BLaER1 (cell line): ENCODE measurements at regions not wholly inside any gene's neighbourhood (a gene's known extent, or its start where the extent isn't known, plus 50 kb on each side); places are given as distances from the start of the nearest gene placed in this dataset.
A peak's percentile ranks its signal among the peaks of the same experiment; 100 is the strongest.

Experiments
- H3K27ac ChIP-seq: shearing (Covaris generic); formaldehyde crosslinking; 2 replicates; pipeline ENCODE4 v1.8.1; 2022
- H3K27me3 ChIP-seq: shearing (Covaris generic); formaldehyde crosslinking; 2 replicates; pipeline ENCODE4 v1.8.1; 2022
- H3K36me3 ChIP-seq: shearing (Covaris generic); formaldehyde crosslinking; 2 replicates; pipeline ENCODE4 v1.8.1; 2022
- H3K4me1 ChIP-seq: shearing (Covaris generic); formaldehyde crosslinking; 2 replicates; pipeline ENCODE4 v1.8.1; 2022
- H3K4me2 ChIP-seq: shearing (Covaris generic); formaldehyde crosslinking; 2 replicates; pipeline ENCODE4 v1.8.1; 2022
- H3K4me3 ChIP-seq: shearing (Covaris generic); formaldehyde crosslinking; 2 replicates; pipeline ENCODE4 v1.8.1; 2022
- H3K9ac ChIP-seq: shearing (Covaris generic); formaldehyde crosslinking; 2 replicates; pipeline ENCODE4 v1.8.1; 2022
- H3K9me3 ChIP-seq: shearing (Covaris generic); formaldehyde crosslinking; 2 replicates; pipeline ENCODE4 v1.8.1; 2022
- H4K20me1 ChIP-seq: shearing (Covaris generic); formaldehyde crosslinking; 2 replicates; pipeline ENCODE4 v1.8.1; 2022
- Cebpa-rat ChIP-seq: shearing (Covaris generic); IDR thresholded peaks from 2 replicates; pipeline ENCODE4 v1.8.1; 2022

GRCh38 chr5:96262105-96262504 is 170.9 kb downstream of the PCSK1 start:
- Histone ChIP-seq H3K9ac (no peak overlapping the region), H3K4me1 (peaks cover 10% of the 10 kb centered on the region; the same call in 1 of the 2 replicates), H3K4me2 (no peak overlapping the region), H3K4me3 (no peak overlapping the region), H3K27ac (no peak overlapping the region), H3K36me3 (no peaks in the 10 kb centered on the region), H3K9me3 (peaks cover 13% of the 10 kb centered on the region), H4K20me1 (no peaks in the 10 kb centered on the region), H3K27me3 (no peaks in the 10 kb centered on the region)
- no peak for TF ChIP-seq Cebpa-rat

GRCh38 chr5:96260009-96260408 is 173.0 kb downstream of the PCSK1 start:
- no peak overlapping the region for H3K4me2 ChIP-seq

GRCh38 chr5:96259151-96259772 is 173.8 kb downstream of the PCSK1 start:
- H3K4me2 ChIP-seq, result peak overlapping the region; percentile 36; the same call in 1 of the 2 replicates
- no peaks in the 10 kb centered on the region for H3K9me3 ChIP-seq
- H3K27me3 ChIP-seq, result no peaks in the 10 kb centered on the region
- TF ChIP-seq Cebpa-rat, result no peak
- H3K27ac ChIP-seq, result no peak overlapping the region
- no peaks in the 10 kb centered on the region for H4K20me1 ChIP-seq
- H3K9ac ChIP-seq, result no peak overlapping the region
- no peak overlapping the region for H3K4me3 ChIP-seq
- no peaks in the 10 kb centered on the region for H3K36me3 ChIP-seq
- peaks cover 10% of the 10 kb centered on the region; the same call in 1 of the 2 replicates for H3K4me1 ChIP-seq

More at GRCh38 chr5:96260009-96260408, 173.0 kb downstream of the PCSK1 start:
- Histone ChIP-seq H3K27ac (no peak overlapping the region), H3K27me3 (no peaks in the 10 kb centered on the region), H3K4me3 (no peak overlapping the region), H3K9ac (no peak overlapping the region), H3K36me3 (no peaks in the 10 kb centered on the region), H4K20me1 (no peaks in the 10 kb centered on the region), H3K9me3 (no peaks in the 10 kb centered on the region), H3K4me1 (peaks cover 10% of the 10 kb centered on the region; the same call in 1 of the 2 replicates)
- no peak for TF ChIP-seq Cebpa-rat

- H3K27me3 ChIP-seq, result no peaks in the 10 kb centered on the region
- H3K4me3 ChIP-seq, result no peak overlapping the region
- no peaks in the 10 kb centered on the region for H3K36me3 ChIP-seq
- no peak for TF ChIP-seq Cebpa-rat
- H3K9me3 ChIP-seq, result no peaks in the 10 kb centered on the region
- H3K9ac ChIP-seq, result no peak overlapping the region
- no peak overlapping the region for H3K4me2 ChIP-seq
- H3K4me1 ChIP-seq, result peaks cover 10% of the 10 kb centered on the region; the same call in 1 of the 2 replicates
- H3K27ac ChIP-seq, result no peak overlapping the region
- H4K20me1 ChIP-seq, result no peaks in the 10 kb centered on the region
Observed at GRCh38 chr5:96258692-96259091, 174.4 kb downstream of the PCSK1 start.

GRCh38 chr5:96257904-96258303 is 175.1 kb downstream of the PCSK1 start:
- H3K9ac ChIP-seq, result no peak overlapping the region
- no peaks in the 10 kb centered on the region for H4K20me1 ChIP-seq
- TF ChIP-seq Cebpa-rat, result no peak
- no peaks in the 10 kb centered on the region for H3K9me3 ChIP-seq
- no peak overlapping the region for H3K27ac ChIP-seq
- H3K4me1 ChIP-seq, result peaks cover 10% of the 10 kb centered on the region; the same call in 1 of the 2 replicates
- H3K27me3 ChIP-seq, result no peaks in the 10 kb centered on the region
- H3K4me3 ChIP-seq, result no peak overlapping the region
- no peak overlapping the region for H3K4me2 ChIP-seq
- H3K36me3 ChIP-seq, result no peaks in the 10 kb centered on the region

GRCh38 chr5:96256795-96257470 is 176.1 kb downstream of the PCSK1 start:
- no peaks in the 10 kb centered on the region for H3K36me3 ChIP-seq
- H3K27me3 ChIP-seq, result no peaks in the 10 kb centered on the region
- H3K4me1 ChIP-seq, result peaks cover 10% of the 10 kb centered on the region; the same call in 1 of the 2 replicates
- no peak overlapping the region for H3K9ac ChIP-seq
- no peak overlapping the region for H3K4me2 ChIP-seq
- H3K9me3 ChIP-seq, result no peaks in the 10 kb centered on the region
- H4K20me1 ChIP-seq, result no peaks in the 10 kb centered on the region
- H3K4me3 ChIP-seq, result no peak overlapping the region
- no peak for TF ChIP-seq Cebpa-rat
- H3K27ac ChIP-seq, result no peak overlapping the region

- H3K36me3 ChIP-seq, result no peaks in the 10 kb centered on the region
- TF ChIP-seq Cebpa-rat, result no peak
- no peak overlapping the region for H3K4me3 ChIP-seq
- H4K20me1 ChIP-seq, result no peaks in the 10 kb centered on the region
- no peak overlapping the region for H3K27ac ChIP-seq
- no peaks in the 10 kb centered on the region for H3K27me3 ChIP-seq
- peaks cover 10% of the 10 kb centered on the region; the same call in 1 of the 2 replicates for H3K4me1 ChIP-seq
- H3K9me3 ChIP-seq, result no peaks in the 10 kb centered on the region
- no peak overlapping the region for H3K9ac ChIP-seq
- no peak overlapping the region for H3K4me2 ChIP-seq
Observed at GRCh38 chr5:96254980-96255691, 177.9 kb downstream of the PCSK1 start.

- TF ChIP-seq Cebpa-rat, result no peak
- Histone ChIP-seq H3K4me1 (no peaks in the 10 kb centered on the region), H3K9me3 (no peaks in the 10 kb centered on the region), H3K27ac (no peak overlapping the region), H4K20me1 (no peaks in the 10 kb centered on the region), H3K9ac (no peak overlapping the region), H3K4me3 (no peak overlapping the region), H3K36me3 (no peaks in the 10 kb centered on the region), H3K27me3 (no peaks in the 10 kb centered on the region), H3K4me2 (no peak overlapping the region)
Observed at GRCh38 chr5:96253140-96253539, 179.9 kb downstream of the PCSK1 start.

- Histone ChIP-seq H3K9me3 (no peaks in the 10 kb centered on the region), H3K27ac (no peak overlapping the region), H3K27me3 (no peaks in the 10 kb centered on the region), H3K36me3 (no peaks in the 10 kb centered on the region), H3K9ac (no peak overlapping the region), H3K4me2 (no peak overlapping the region), H3K4me3 (no peak overlapping the region), H3K4me1 (peaks cover 4% of the 10 kb centered on the region), H4K20me1 (no peaks in the 10 kb centered on the region)
- no peak for TF ChIP-seq Cebpa-rat
Observed at GRCh38 chr5:96252596-96252995, 180.5 kb downstream of the PCSK1 start.

GRCh38 chr5:96250782-96251181 is 182.3 kb downstream of the PCSK1 start:
- no peak for TF ChIP-seq Cebpa-rat
- H3K27ac ChIP-seq, result no peak overlapping the region
- H3K4me3 ChIP-seq, result no peak overlapping the region
- H3K36me3 ChIP-seq, result no peaks in the 10 kb centered on the region
- no peaks in the 10 kb centered on the region for H3K27me3 ChIP-seq
- no peak overlapping the region for H3K4me2 ChIP-seq
- peaks cover 14% of the 10 kb centered on the region for H3K4me1 ChIP-seq
- no peaks in the 10 kb centered on the region for H3K9me3 ChIP-seq
- H4K20me1 ChIP-seq, result no peaks in the 10 kb centered on the region
- H3K9ac ChIP-seq, result no peak overlapping the region
